ENCODE measurements at regions not wholly inside any gene's neighbourhood (a gene's known extent, or its start where the extent isn't known, plus 50 kb on each side); places are given as distances from the start of the nearest gene placed in this dataset.

- no peaks in the 10 kb centered on the region for H3K36me3 ChIP-seq (ENCODE audit: control insufficient read depth in 4 of 4, insufficient read depth in 4 of 4, low read length in 4 of 4)
- no peaks in the 10 kb centered on the region for H3K27me3 ChIP-seq (ENCODE audit: control insufficient read depth in 3 of 3, insufficient read depth in 3 of 3, low read length in 2 of 3)
- H3K9ac ChIP-seq (ENCODE audit: insufficient read depth in 1 of 2, low read length in 2 of 2) = no peak overlapping the region
- no peak overlapping the region for H3K27ac ChIP-seq (ENCODE audit: low read depth in 1 of 2, low read length in 1 of 2)
- peaks cover 0 to 6% (median 6%) of the 10 kb centered on the region in 5 donors for H3K4me1 ChIP-seq (ENCODE audit: control insufficient read depth in 5 of 5, insufficient read depth in 5 of 5, low read length in 5 of 5)
- no peak for TF ChIP-seq CTCF (IDR thresholded peaks at IDR 0.05; ENCODE audit: control extremely low read depth, extremely low read depth)
- ATAC-seq (ENCODE audit: insufficient read depth, low FRiP score) (no peak), DNase-seq (no peak)
- WGBS, 2 donors = 91 to 95% methylated on average over 1 of the region's 1 CpG
- H3K4me3 ChIP-seq = no peak overlapping the region
- H3K9me3 ChIP-seq (ENCODE audit: control insufficient read depth in 4 of 4, insufficient read depth in 3 of 4, low read length in 3 of 4) = no peaks in the 10 kb centered on the region
These were observed 255.2 kb downstream of the LPIN1 start for GRCh38 chr2:12001621-12002020.

- no peaks in the 10 kb centered on the region for H3K36me3 ChIP-seq (ENCODE audit: control insufficient read depth in 4 of 4, insufficient read depth in 4 of 4, low read length in 4 of 4)
- H3K4me1 ChIP-seq (ENCODE audit: control insufficient read depth in 5 of 5, insufficient read depth in 5 of 5, low read length in 5 of 5) = peaks cover 0 to 6% (median 6%) of the 10 kb centered on the region in 5 donors
- H3K27me3 ChIP-seq (ENCODE audit: control insufficient read depth in 3 of 3, insufficient read depth in 3 of 3, low read length in 2 of 3) = no peaks in the 10 kb centered on the region
- TF ChIP-seq CTCF (IDR thresholded peaks at IDR 0.05; ENCODE audit: control extremely low read depth, extremely low read depth) = no peak
- ATAC-seq (ENCODE audit: insufficient read depth, low FRiP score) = no peak
- no peaks in the 10 kb centered on the region for H3K9me3 ChIP-seq (ENCODE audit: control insufficient read depth in 4 of 4, insufficient read depth in 3 of 4, low read length in 3 of 4)
- no peak overlapping the region for H3K9ac ChIP-seq (ENCODE audit: insufficient read depth in 1 of 2, low read length in 2 of 2)
- H3K27ac ChIP-seq (ENCODE audit: low read depth in 1 of 2, low read length in 1 of 2) = no peak overlapping the region
- no peak for DNase-seq
- no peak overlapping the region for H3K4me3 ChIP-seq
- 58 to 61% methylated on average over 3 of the region's 3 CpGs for WGBS, 2 donors
These were observed 255.8 kb downstream of the LPIN1 start for GRCh38 chr2:12002215-12002614.

GRCh38 chr2:12004713-12005112 lies 258.3 kb downstream of the LPIN1 start:
- H3K36me3 ChIP-seq (ENCODE audit: control insufficient read depth in 4 of 4, insufficient read depth in 4 of 4, low read length in 4 of 4) = no peaks in the 10 kb centered on the region
- H3K27ac ChIP-seq (ENCODE audit: low read depth in 1 of 2, low read length in 1 of 2) = no peak overlapping the region
- H3K4me1 ChIP-seq (ENCODE audit: control insufficient read depth in 5 of 5, insufficient read depth in 5 of 5, low read length in 5 of 5) = peaks cover 0 to 7% (median 6%) of the 10 kb centered on the region in 5 donors
- no peaks in the 10 kb centered on the region for H3K27me3 ChIP-seq (ENCODE audit: control insufficient read depth in 3 of 3, insufficient read depth in 3 of 3, low read length in 2 of 3)
- no peak overlapping the region for H3K9ac ChIP-seq (ENCODE audit: insufficient read depth in 1 of 2, low read length in 2 of 2)
- no peak overlapping the region for H3K4me3 ChIP-seq
- H3K9me3 ChIP-seq (ENCODE audit: control insufficient read depth in 4 of 4, insufficient read depth in 3 of 4, low read length in 3 of 4) = no peaks in the 10 kb centered on the region
- 96 to 98% methylated on average over 6 of the region's 6 CpGs for WGBS, 2 donors
- DNase-seq = no peak
- no peak for ATAC-seq (ENCODE audit: insufficient read depth, low FRiP score)
- no peak for TF ChIP-seq CTCF (IDR thresholded peaks at IDR 0.05; ENCODE audit: control extremely low read depth, extremely low read depth)

Measured in lung (tissue), 11 donors.